GM12872 (cell line): ENCODE measurements at regions not wholly inside any gene's neighbourhood (a gene's known extent, or its start where the extent isn't known, plus 50 kb on each side); places are given as distances from the start of the nearest gene placed in this dataset.

Experiments used
- CTCF ChIP-seq: IDR thresholded peaks from 3 replicates; pipeline ENCODE4 v1.5.1; 2011; ENCODE audit warnings: low read depth, mild to moderate bottlenecking, low read length, moderate library complexity; ENCODE audit not compliant: insufficient read depth

GRCh38 chr3:127033171-127033570, 50.3 kb downstream of the PLXNA1 start:
- no peak for TF ChIP-seq CTCF

GRCh38 chr3:127033786-127034185, 50.9 kb downstream of the PLXNA1 start:
- no peak for TF ChIP-seq CTCF

- no peak for TF ChIP-seq CTCF
Observed at GRCh38 chr3:127034195-127034989, 51.5 kb downstream of the PLXNA1 start.

GRCh38 chr3:127034990-127035652, 52.2 kb downstream of the PLXNA1 start:
- no peak for TF ChIP-seq CTCF

GRCh38 chr3:127035677-127036076, 52.8 kb downstream of the PLXNA1 start:
- no peak for TF ChIP-seq CTCF

- TF ChIP-seq CTCF = no peak
Observed at GRCh38 chr3:127036209-127037020, 53.5 kb downstream of the PLXNA1 start.

GRCh38 chr3:127037021-127037400, 54.1 kb downstream of the PLXNA1 start:
- TF ChIP-seq CTCF = no peak
